Stomach smooth muscle (tissue), 2 donors: ENCODE measurements at regions not wholly inside any gene's neighbourhood (a gene's known extent, or its start where the extent isn't known, plus 50 kb on each side); places are given as distances from the start of the nearest gene placed in this dataset.
A peak's percentile ranks its signal among the peaks of the same experiment; 100 is the strongest.

Experiments used
- H3K27ac ChIP-seq: one replicate; pipeline ENCODE4 v1.7.0; 2013; ENCODE audit warnings: mild to moderate bottlenecking, low read length, inconsistent platforms
- H3K27me3 ChIP-seq, 2 donors: one replicate each; pipeline ENCODE4 v1.7.0; 2013; ENCODE audit warnings: low read length in 2 of 2; ENCODE audit not compliant: insufficient read depth in 2 of 2, control insufficient read depth in 1 of 2
- H3K36me3 ChIP-seq, 2 donors: one replicate each; pipeline ENCODE4 v1.7.0; 2013; ENCODE audit warnings: low read length in 2 of 2; ENCODE audit not compliant: control insufficient read depth in 2 of 2, insufficient read depth in 2 of 2
- H3K4me1 ChIP-seq: one replicate; pipeline ENCODE4 v1.7.0; 2013; ENCODE audit warnings: low read length; ENCODE audit not compliant: control insufficient read depth, insufficient read depth
- H3K4me3 ChIP-seq, 2 donors: one replicate each; pipeline ENCODE4 v1.7.0; 2013; ENCODE audit warnings: low read length in 2 of 2
- H3K9ac ChIP-seq, 2 donors: one replicate each; pipeline ENCODE4 v1.7.0; 2013; ENCODE audit warnings: low read length in 2 of 2, mild to moderate bottlenecking in 1 of 2
- H3K9me3 ChIP-seq, 2 donors: one replicate each; pipeline ENCODE4 v1.7.0; 2013; ENCODE audit warnings: low read length in 2 of 2; ENCODE audit not compliant: control insufficient read depth in 2 of 2
- donor health status: healthy.
- donor health status: Pancreatic carcinoma.

- no peaks in the 10 kb centered on the region for H3K27me3 ChIP-seq
- H3K4me3 ChIP-seq = no peak overlapping the region
- no peaks in the 10 kb centered on the region for H3K4me1 ChIP-seq
- no peak overlapping the region for H3K27ac ChIP-seq
- no peak overlapping the region for H3K9ac ChIP-seq
- H3K36me3 ChIP-seq = no peaks in the 10 kb centered on the region
- peaks cover 0 to 6% of the 10 kb centered on the region in 2 donors for H3K9me3 ChIP-seq
Measured at GRCh38 chr21:20537130-20537529, 461.1 kb upstream of the NCAM2 start.

- Histone ChIP-seq H3K9ac (no peak overlapping the region), H3K27ac (peak overlapping the region; percentile 42), H3K9me3 (peaks cover 0 to 6% of the 10 kb centered on the region in 2 donors)
Measured at GRCh38 chr21:20538039-20538658, 460.1 kb upstream of the NCAM2 start.

GRCh38 chr21:20545454-20545853, 452.8 kb upstream of the NCAM2 start:
- H3K27ac ChIP-seq = no peak overlapping the region
- no peaks in the 10 kb centered on the region for H3K4me1 ChIP-seq
- H3K4me3 ChIP-seq = no peak overlapping the region
- H3K9ac ChIP-seq = no peak overlapping the region
- H3K27me3 ChIP-seq = no peaks in the 10 kb centered on the region
- H3K36me3 ChIP-seq = no peaks in the 10 kb centered on the region
- H3K9me3 ChIP-seq = no peaks in the 10 kb centered on the region

More at GRCh38 chr21:20538039-20538658, 460.1 kb upstream of the NCAM2 start:
- H3K4me3 ChIP-seq = no peak overlapping the region
- no peaks in the 10 kb centered on the region for H3K36me3 ChIP-seq
- no peaks in the 10 kb centered on the region for H3K27me3 ChIP-seq
- no peaks in the 10 kb centered on the region for H3K4me1 ChIP-seq

- no peak overlapping the region for H3K9ac ChIP-seq
- H3K4me1 ChIP-seq = peaks cover 5% of the 10 kb centered on the region
- no peaks in the 10 kb centered on the region for H3K27me3 ChIP-seq
- no peaks in the 10 kb centered on the region for H3K9me3 ChIP-seq
- no peak overlapping the region for H3K27ac ChIP-seq
- no peaks in the 10 kb centered on the region for H3K36me3 ChIP-seq
- no peak overlapping the region for H3K4me3 ChIP-seq
Measured at GRCh38 chr21:20551939-20552338, 446.3 kb upstream of the NCAM2 start.

- Histone ChIP-seq H3K9ac (no peak overlapping the region), H3K4me1 (peaks cover 5% of the 10 kb centered on the region), H3K27me3 (no peaks in the 10 kb centered on the region), H3K27ac (no peak overlapping the region), H3K4me3 (no peak overlapping the region), H3K9me3 (no peaks in the 10 kb centered on the region), H3K36me3 (no peaks in the 10 kb centered on the region)
Measured at GRCh38 chr21:20554785-20555184, 443.4 kb upstream of the NCAM2 start.

GRCh38 chr21:20570824-20571232, 427.4 kb upstream of the NCAM2 start:
- Histone ChIP-seq H3K27ac (no peak overlapping the region), H3K9me3 (no peaks in the 10 kb centered on the region), H3K4me3 (no peak overlapping the region), H3K27me3 (no peaks in the 10 kb centered on the region), H3K9ac (no peak overlapping the region), H3K4me1 (no peaks in the 10 kb centered on the region), H3K36me3 (no peaks in the 10 kb centered on the region)

- Histone ChIP-seq H3K9ac (no peak overlapping the region), H3K9me3 (no peaks in the 10 kb centered on the region), H3K27ac (no peak overlapping the region), H3K4me3 (no peak overlapping the region), H3K36me3 (no peaks in the 10 kb centered on the region), H3K4me1 (no peaks in the 10 kb centered on the region), H3K27me3 (no peaks in the 10 kb centered on the region)
Measured at GRCh38 chr21:20572582-20572981, 425.6 kb upstream of the NCAM2 start.

- peaks cover 0 to 3% of the 10 kb centered on the region in 2 donors for H3K9me3 ChIP-seq
- no peak overlapping the region for H3K9ac ChIP-seq
- no peak overlapping the region for H3K4me3 ChIP-seq
- no peaks in the 10 kb centered on the region for H3K27me3 ChIP-seq
- H3K4me1 ChIP-seq = no peaks in the 10 kb centered on the region
- no peaks in the 10 kb centered on the region for H3K36me3 ChIP-seq
- no peak overlapping the region for H3K27ac ChIP-seq
Measured at GRCh38 chr21:20581361-20581760, 416.8 kb upstream of the NCAM2 start.

- Histone ChIP-seq H3K27me3 (no peaks in the 10 kb centered on the region), H3K9me3 (no peaks in the 10 kb centered on the region), H3K4me1 (no peaks in the 10 kb centered on the region), H3K36me3 (no peaks in the 10 kb centered on the region), H3K27ac (no peak overlapping the region), H3K9ac (no peak overlapping the region), H3K4me3 (no peak overlapping the region)
Measured at GRCh38 chr21:20591284-20591683, 406.9 kb upstream of the NCAM2 start.

- Histone ChIP-seq H3K36me3 (no peaks in the 10 kb centered on the region), H3K9me3 (no peaks in the 10 kb centered on the region), H3K27ac (no peak overlapping the region), H3K9ac (no peak overlapping the region), H3K27me3 (no peaks in the 10 kb centered on the region), H3K4me1 (no peaks in the 10 kb centered on the region), H3K4me3 (no peak overlapping the region)
Measured at GRCh38 chr21:20592463-20592862, 405.7 kb upstream of the NCAM2 start.

- no peaks in the 10 kb centered on the region for H3K36me3 ChIP-seq
Measured at GRCh38 chr21:20603236-20603635, 395.0 kb upstream of the NCAM2 start.

More at GRCh38 chr21:20603236-20603635, 395.0 kb upstream of the NCAM2 start:
- no peaks in the 10 kb centered on the region for H3K4me1 ChIP-seq
- H3K9me3 ChIP-seq = peaks cover 0 to 2% of the 10 kb centered on the region in 2 donors
- no peak overlapping the region for H3K9ac ChIP-seq
- H3K4me3 ChIP-seq = no peak overlapping the region
- H3K27me3 ChIP-seq = no peaks in the 10 kb centered on the region
- H3K27ac ChIP-seq = no peak overlapping the region
